DMS79 treated with DMSO at 0.1 percent for 48 hours (cell line): ENCODE measurements at regions not wholly inside any gene's neighbourhood (a gene's known extent, or its start where the extent isn't known, plus 50 kb on each side); places are given as distances from the start of the nearest gene placed in this dataset.
"Not testable (repeated sequence)": the region's sequence is repeated elsewhere in the genome, so short reads cannot be mapped to it uniquely, and the experiment has no call there.

Source experiments
- DNase-seq: peaks from one replicate; lab custom pipeline; 2025; lab: John Stamatoyannopoulos, UW

GRCh38 chr1:199792874-199793273 lies 234.6 kb upstream of the NR5A2 start:
- DNase-seq: no peak

GRCh38 chr1:199794105-199794863 lies 233.2 kb upstream of the NR5A2 start:
- no peak for DNase-seq

- DNase-seq: no peak
Measured at GRCh38 chr1:199799116-199799515, 228.4 kb upstream of the NR5A2 start.

- DNase-seq: no peak
Measured at GRCh38 chr1:199804526-199804925, 223.0 kb upstream of the NR5A2 start.

GRCh38 chr1:199808110-199808870 lies 219.2 kb upstream of the NR5A2 start:
- DNase-seq: no peak

GRCh38 chr1:199809311-199809710 lies 218.2 kb upstream of the NR5A2 start:
- no peak for DNase-seq

GRCh38 chr1:199811163-199811562 lies 216.3 kb upstream of the NR5A2 start:
- DNase-seq: no peak

GRCh38 chr1:199813198-199813597 lies 214.3 kb upstream of the NR5A2 start:
- no peak for DNase-seq

- no peak for DNase-seq
Measured at GRCh38 chr1:199815947-199816346, 211.6 kb upstream of the NR5A2 start.

GRCh38 chr1:199817266-199817665 lies 210.2 kb upstream of the NR5A2 start:
- no peak for DNase-seq

GRCh38 chr1:199821029-199821779 lies 206.3 kb upstream of the NR5A2 start:
- DNase-seq: no peak

GRCh38 chr1:199832451-199832850 lies 195.1 kb upstream of the NR5A2 start:
- DNase-seq: no peak

GRCh38 chr1:199834711-199835110 lies 192.8 kb upstream of the NR5A2 start:
- no peak for DNase-seq

- DNase-seq: no peak
Measured at GRCh38 chr1:199836430-199836829, 191.1 kb upstream of the NR5A2 start.

GRCh38 chr1:199837321-199837720 lies 190.2 kb upstream of the NR5A2 start:
- no peak for DNase-seq

GRCh38 chr1:199839608-199840007 lies 187.9 kb upstream of the NR5A2 start:
- not testable (repeated sequence) for DNase-seq

- not testable (repeated sequence) for DNase-seq
Measured at GRCh38 chr1:199843096-199843495, 184.4 kb upstream of the NR5A2 start.

GRCh38 chr1:199843861-199844260 lies 183.6 kb upstream of the NR5A2 start:
- DNase-seq: no peak

GRCh38 chr1:199847021-199847420 lies 180.5 kb upstream of the NR5A2 start:
- no peak for DNase-seq

- DNase-seq: no peak
Measured at GRCh38 chr1:199851439-199852140, 175.9 kb upstream of the NR5A2 start.

GRCh38 chr1:199854686-199855321 lies 172.7 kb upstream of the NR5A2 start:
- no peak for DNase-seq

GRCh38 chr1:199855580-199855979 lies 171.9 kb upstream of the NR5A2 start:
- DNase-seq: no peak
